ENCODE measurements at regions not wholly inside any gene's neighbourhood (a gene's known extent, or its start where the extent isn't known, plus 50 kb on each side); places are given as distances from the start of the nearest gene placed in this dataset.
"Not testable (repeated sequence)": the region's sequence is repeated elsewhere in the genome, so short reads cannot be mapped to it uniquely, and the experiment has no call there.

- H4K20me1 ChIP-seq (ENCODE audit: insufficient read depth, low read length); H3K36me3 ChIP-seq (ENCODE audit: insufficient read depth, low read length); H3K79me2 ChIP-seq (ENCODE audit: insufficient read depth, low read length); H3K27ac ChIP-seq (ENCODE audit: low read length); H3K9ac ChIP-seq (ENCODE audit: low read depth, low read length); H3K27me3 ChIP-seq (ENCODE audit: insufficient read depth, low read length, poor library complexity); H3K4me3 ChIP-seq (ENCODE audit: low read depth in 1 of 2, low read length in 2 of 2); H3K4me2 ChIP-seq (ENCODE audit: insufficient read depth, low read length); ATAC-seq (ENCODE audit: insufficient read depth, low read depth); H2AFZ ChIP-seq (ENCODE audit: low read depth, low read length); H3K4me1 ChIP-seq (ENCODE audit: insufficient read depth, low read length); DNase-seq: not testable (repeated sequence)
- peaks cover 15% of the 10 kb centered on the region for H3K9me3 ChIP-seq (ENCODE audit: insufficient read depth, low read length, severe bottlenecking)
Observed at GRCh38 chr22:10775601-10776357, 4752.2 kb upstream of the OR11H1 start.

GRCh38 chr22:10776358-10776729 is 4751.6 kb upstream of the OR11H1 start:
- not testable (repeated sequence) for H2AFZ ChIP-seq (ENCODE audit: low read depth, low read length); H3K9ac ChIP-seq (ENCODE audit: low read depth, low read length); H4K20me1 ChIP-seq (ENCODE audit: insufficient read depth, low read length); H3K4me1 ChIP-seq (ENCODE audit: insufficient read depth, low read length); ATAC-seq (ENCODE audit: insufficient read depth, low read depth); H3K27ac ChIP-seq (ENCODE audit: low read length); H3K79me2 ChIP-seq (ENCODE audit: insufficient read depth, low read length); H3K4me2 ChIP-seq (ENCODE audit: insufficient read depth, low read length); H3K4me3 ChIP-seq (ENCODE audit: low read depth in 1 of 2, low read length in 2 of 2); DNase-seq; H3K36me3 ChIP-seq (ENCODE audit: insufficient read depth, low read length); H3K27me3 ChIP-seq (ENCODE audit: insufficient read depth, low read length, poor library complexity)
- H3K9me3 ChIP-seq (ENCODE audit: insufficient read depth, low read length, severe bottlenecking) = peaks cover 18% of the 10 kb centered on the region

DNA sequence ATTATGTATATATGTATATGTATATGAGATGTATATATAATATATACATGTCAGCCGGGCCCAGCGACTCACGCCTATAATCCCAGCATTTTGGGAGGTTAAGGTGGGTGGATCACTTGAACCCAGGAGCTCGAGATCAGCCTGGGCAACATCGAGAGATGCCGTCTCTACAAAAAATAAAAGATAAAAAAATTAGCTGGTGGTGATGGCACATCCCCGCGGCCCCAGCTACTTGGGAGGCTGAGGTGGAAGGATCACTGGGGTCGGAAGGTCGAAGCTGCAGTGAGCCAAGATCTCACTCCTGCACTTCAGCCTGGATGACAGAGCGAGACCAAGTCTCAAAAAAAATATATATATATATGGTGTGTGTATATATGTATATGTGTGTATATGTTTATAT is 4750.3 kb upstream of the OR11H1 start:
- H3K4me1 ChIP-seq (ENCODE audit: insufficient read depth, low read length); H4K20me1 ChIP-seq (ENCODE audit: insufficient read depth, low read length); DNase-seq; H3K79me2 ChIP-seq (ENCODE audit: insufficient read depth, low read length); H3K4me2 ChIP-seq (ENCODE audit: insufficient read depth, low read length); H2AFZ ChIP-seq (ENCODE audit: low read depth, low read length); ATAC-seq (ENCODE audit: insufficient read depth, low read depth); H3K36me3 ChIP-seq (ENCODE audit: insufficient read depth, low read length); H3K27me3 ChIP-seq (ENCODE audit: insufficient read depth, low read length, poor library complexity); H3K4me3 ChIP-seq (ENCODE audit: low read depth in 1 of 2, low read length in 2 of 2); H3K9ac ChIP-seq (ENCODE audit: low read depth, low read length); H3K27ac ChIP-seq (ENCODE audit: low read length): not testable (repeated sequence)
- H3K9me3 ChIP-seq (ENCODE audit: insufficient read depth, low read length, severe bottlenecking) = peaks cover 24% of the 10 kb centered on the region

DNA sequence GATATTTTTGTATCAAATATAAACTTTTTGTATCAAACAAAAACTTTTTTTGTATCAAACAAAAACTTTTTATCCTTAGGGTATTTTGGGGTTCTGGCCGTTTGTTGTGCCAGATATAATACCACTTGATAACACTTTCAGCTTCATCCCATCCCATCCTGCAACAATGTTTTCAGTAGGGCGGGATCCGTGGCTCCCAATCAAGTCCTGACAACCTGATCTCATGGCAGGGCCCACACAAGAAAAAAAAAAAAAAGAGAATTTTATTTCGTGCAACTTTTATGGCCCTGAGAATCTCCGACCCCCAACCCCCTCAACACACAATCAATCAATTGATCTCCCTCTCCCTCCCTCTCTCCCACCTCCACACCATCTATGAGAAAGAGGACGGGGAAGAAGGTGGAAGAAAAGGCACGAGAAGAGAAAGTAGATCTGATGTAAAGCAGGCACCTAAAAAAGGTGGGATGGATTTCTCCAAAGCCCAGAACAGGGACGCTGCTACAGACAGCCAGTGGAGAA is 4749.6 kb upstream of the OR11H1 start:
- H3K4me2 ChIP-seq (ENCODE audit: insufficient read depth, low read length) = no peak overlapping the region
- no peak overlapping the region for H2AFZ ChIP-seq (ENCODE audit: low read depth, low read length)
- H4K20me1 ChIP-seq (ENCODE audit: insufficient read depth, low read length) = no peaks in the 10 kb centered on the region
- no peaks in the 10 kb centered on the region for H3K27me3 ChIP-seq (ENCODE audit: insufficient read depth, low read length, poor library complexity)
- TF ChIP-seq, protein P1, sequence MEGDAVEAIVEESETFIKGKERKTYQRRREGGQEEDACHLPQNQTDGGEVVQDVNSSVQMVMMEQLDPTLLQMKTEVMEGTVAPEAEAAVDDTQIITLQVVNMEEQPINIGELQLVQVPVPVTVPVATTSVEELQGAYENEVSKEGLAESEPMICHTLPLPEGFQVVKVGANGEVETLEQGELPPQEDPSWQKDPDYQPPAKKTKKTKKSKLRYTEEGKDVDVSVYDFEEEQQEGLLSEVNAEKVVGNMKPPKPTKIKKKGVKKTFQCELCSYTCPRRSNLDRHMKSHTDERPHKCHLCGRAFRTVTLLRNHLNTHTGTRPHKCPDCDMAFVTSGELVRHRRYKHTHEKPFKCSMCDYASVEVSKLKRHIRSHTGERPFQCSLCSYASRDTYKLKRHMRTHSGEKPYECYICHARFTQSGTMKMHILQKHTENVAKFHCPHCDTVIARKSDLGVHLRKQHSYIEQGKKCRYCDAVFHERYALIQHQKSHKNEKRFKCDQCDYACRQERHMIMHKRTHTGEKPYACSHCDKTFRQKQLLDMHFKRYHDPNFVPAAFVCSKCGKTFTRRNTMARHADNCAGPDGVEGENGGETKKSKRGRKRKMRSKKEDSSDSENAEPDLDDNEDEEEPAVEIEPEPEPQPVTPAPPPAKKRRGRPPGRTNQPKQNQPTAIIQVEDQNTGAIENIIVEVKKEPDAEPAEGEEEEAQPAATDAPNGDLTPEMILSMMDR (IDR thresholded peaks at IDR 0.05; ENCODE audit: borderline replicate concordance, extremely low read depth, low read length, poor library complexity, severe bottlenecking) = no peak
- no peak for TF ChIP-seq EZH2 (IDR thresholded peaks at IDR 0.05; ENCODE audit: borderline replicate concordance, low read depth, low read length, severe bottlenecking)
- ATAC-seq (ENCODE audit: insufficient read depth, low read depth) (no peak), DNase-seq (no peak)
- H3K79me2 ChIP-seq (ENCODE audit: insufficient read depth, low read length) = no peaks in the 10 kb centered on the region
- peaks cover 24% of the 10 kb centered on the region for H3K9me3 ChIP-seq (ENCODE audit: insufficient read depth, low read length, severe bottlenecking)
- H3K27ac ChIP-seq (ENCODE audit: low read length) = no peak overlapping the region
- no peaks in the 10 kb centered on the region for H3K4me1 ChIP-seq (ENCODE audit: insufficient read depth, low read length)
- H3K9ac ChIP-seq (ENCODE audit: low read depth, low read length) = no peak overlapping the region
- H3K4me3 ChIP-seq (ENCODE audit: low read depth in 1 of 2, low read length in 2 of 2) = no peak overlapping the region
- no peaks in the 10 kb centered on the region for H3K36me3 ChIP-seq (ENCODE audit: insufficient read depth, low read length)

GRCh38 chr22:10779200-10779599 is 4748.8 kb upstream of the OR11H1 start:
- not testable (repeated sequence) for H3K27me3 ChIP-seq (ENCODE audit: insufficient read depth, low read length, poor library complexity); H3K27ac ChIP-seq (ENCODE audit: low read length); ATAC-seq (ENCODE audit: insufficient read depth, low read depth); DNase-seq; H2AFZ ChIP-seq (ENCODE audit: low read depth, low read length); H4K20me1 ChIP-seq (ENCODE audit: insufficient read depth, low read length); H3K4me3 ChIP-seq (ENCODE audit: low read depth in 1 of 2, low read length in 2 of 2); H3K9ac ChIP-seq (ENCODE audit: low read depth, low read length); H3K36me3 ChIP-seq (ENCODE audit: insufficient read depth, low read length); H3K4me2 ChIP-seq (ENCODE audit: insufficient read depth, low read length); H3K4me1 ChIP-seq (ENCODE audit: insufficient read depth, low read length); H3K79me2 ChIP-seq (ENCODE audit: insufficient read depth, low read length)
- H3K9me3 ChIP-seq (ENCODE audit: insufficient read depth, low read length, severe bottlenecking) = peaks cover 24% of the 10 kb centered on the region

Measured in DND-41 (cell line).